Central memory CD8-positive, alpha-beta T cell (primary cell): ENCODE measurements at regions not wholly inside any gene's neighbourhood (a gene's known extent, or its start where the extent isn't known, plus 50 kb on each side); places are given as distances from the start of the nearest gene placed in this dataset.

Experiments
- ATAC-seq: fragments of 150-1000 bp; cut with Tn5 transposase; replicated peaks from 2 replicates; pipeline ENCODE4 v1.10.0; 2022; ENCODE audit warnings: mild to moderate bottlenecking, moderate FRiP score, moderate number of reproducible peaks; ENCODE audit not compliant: poor library complexity, severe bottlenecking; ENCODE audit errors: extremely low read depth
- DNase-seq, 2 donors: peaks; one replicate each; pipeline ENCODE4 v3.0.0; 2021; ENCODE audit warnings: low spot score in 2 of 2
- H3K27ac Mint-ChIP-seq: one replicate; pipeline ENCODE4 v1.8.0; 2022; ENCODE audit warnings: low read depth, mild to moderate bottlenecking, moderate library complexity, mixed read lengths
- H3K27me3 Mint-ChIP-seq: one replicate; pipeline ENCODE4 v1.8.0; 2022; ENCODE audit warnings: mixed read lengths
- H3K36me3 Mint-ChIP-seq: one replicate; pipeline ENCODE4 v1.8.0; 2022; ENCODE audit warnings: mild to moderate bottlenecking, moderate library complexity, mixed read lengths; ENCODE audit not compliant: insufficient read depth
- H3K4me1 Mint-ChIP-seq: one replicate; pipeline ENCODE4 v1.8.0; 2022; ENCODE audit warnings: mixed read lengths
- H3K4me3 Mint-ChIP-seq: one replicate; pipeline ENCODE4 v1.8.0; 2022; ENCODE audit warnings: mild to moderate bottlenecking, moderate library complexity, mixed read lengths
- H3K9me3 Mint-ChIP-seq: one replicate; pipeline ENCODE4 v1.8.0; 2022; ENCODE audit warnings: mixed read lengths

GRCh38 chr11:19646308-19646707 is 66.3 kb upstream of the NAV2 start:
- no peak for ATAC-seq
- Mint-ChIP-seq H3K4me1 (no peaks in the 10 kb centered on the region), H3K9me3 (no peaks in the 10 kb centered on the region), H3K36me3 (no peaks in the 10 kb centered on the region), H3K4me3 (no peak overlapping the region), H3K27ac (no peak overlapping the region), H3K27me3 (peaks cover 53% of the 10 kb centered on the region)
- no peak for DNase-seq

- Mint-ChIP-seq H3K27me3 (peaks cover 35% of the 10 kb centered on the region), H3K4me3 (no peak overlapping the region), H3K27ac (no peak overlapping the region), H3K36me3 (no peaks in the 10 kb centered on the region), H3K9me3 (no peaks in the 10 kb centered on the region), H3K4me1 (no peaks in the 10 kb centered on the region)
- ATAC-seq (no peak), DNase-seq (no peak)
Observed at GRCh38 chr11:19644316-19644715, 68.3 kb upstream of the NAV2 start.

GRCh38 chr11:19642185-19643158 is 70.2 kb upstream of the NAV2 start:
- H3K9me3 Mint-ChIP-seq, result no peaks in the 10 kb centered on the region
- no peak for DNase-seq
- no peak for ATAC-seq
- H3K4me3 Mint-ChIP-seq, result no peak overlapping the region
- H3K27me3 Mint-ChIP-seq, result peaks cover 33% of the 10 kb centered on the region
- H3K4me1 Mint-ChIP-seq, result no peaks in the 10 kb centered on the region
- no peak overlapping the region for H3K27ac Mint-ChIP-seq
- H3K36me3 Mint-ChIP-seq, result no peaks in the 10 kb centered on the region

GRCh38 chr11:19639603-19640105 is 73.0 kb upstream of the NAV2 start:
- no peak for DNase-seq

GRCh38 chr11:19635332-19635731 is 77.3 kb upstream of the NAV2 start:
- no peaks in the 10 kb centered on the region for H3K9me3 Mint-ChIP-seq
- no peaks in the 10 kb centered on the region for H3K36me3 Mint-ChIP-seq
- H3K27me3 Mint-ChIP-seq, result peaks cover 2% of the 10 kb centered on the region
- no peaks in the 10 kb centered on the region for H3K4me1 Mint-ChIP-seq
- no peak for ATAC-seq
- no peak for DNase-seq
- no peak overlapping the region for H3K4me3 Mint-ChIP-seq
- no peak overlapping the region for H3K27ac Mint-ChIP-seq

More at GRCh38 chr11:19639603-19640105, 73.0 kb upstream of the NAV2 start:
- Mint-ChIP-seq H3K9me3 (no peaks in the 10 kb centered on the region), H3K27me3 (peaks cover 15% of the 10 kb centered on the region), H3K4me3 (no peak overlapping the region), H3K36me3 (no peaks in the 10 kb centered on the region), H3K27ac (no peak overlapping the region), H3K4me1 (no peaks in the 10 kb centered on the region)
- no peak for ATAC-seq

GRCh38 chr11:19633276-19633675 is 79.4 kb upstream of the NAV2 start:
- Mint-ChIP-seq H3K9me3 (no peaks in the 10 kb centered on the region), H3K4me3 (no peak overlapping the region), H3K27me3 (peaks cover 22% of the 10 kb centered on the region), H3K36me3 (no peaks in the 10 kb centered on the region), H3K27ac (no peak overlapping the region), H3K4me1 (no peaks in the 10 kb centered on the region)
- ATAC-seq (no peak), DNase-seq (no peak)

- H3K36me3 Mint-ChIP-seq, result no peaks in the 10 kb centered on the region
- no peaks in the 10 kb centered on the region for H3K4me1 Mint-ChIP-seq
- no peak overlapping the region for H3K4me3 Mint-ChIP-seq
- peaks cover 31% of the 10 kb centered on the region for H3K27me3 Mint-ChIP-seq
- DNase-seq, result no peak
- ATAC-seq, result no peak
- H3K27ac Mint-ChIP-seq, result no peak overlapping the region
- H3K9me3 Mint-ChIP-seq, result no peaks in the 10 kb centered on the region
Observed at GRCh38 chr11:19632499-19632834, 80.2 kb upstream of the NAV2 start.

- no peak for DNase-seq
- Mint-ChIP-seq H3K27me3 (peaks cover 33% of the 10 kb centered on the region), H3K27ac (no peak overlapping the region), H3K4me1 (no peaks in the 10 kb centered on the region), H3K4me3 (no peak overlapping the region), H3K36me3 (no peaks in the 10 kb centered on the region), H3K9me3 (no peaks in the 10 kb centered on the region)
- no peak for ATAC-seq
Observed at GRCh38 chr11:19631712-19632498, 80.7 kb upstream of the NAV2 start.

GRCh38 chr11:19628018-19628417 is 84.6 kb upstream of the NAV2 start:
- DNase-seq (no peak), ATAC-seq (no peak)
- Mint-ChIP-seq H3K27ac (no peak overlapping the region), H3K9me3 (no peaks in the 10 kb centered on the region), H3K4me3 (no peak overlapping the region), H3K27me3 (peaks cover 64% of the 10 kb centered on the region), H3K36me3 (no peaks in the 10 kb centered on the region), H3K4me1 (no peaks in the 10 kb centered on the region)

GRCh38 chr11:19627566-19627965 is 85.1 kb upstream of the NAV2 start:
- Mint-ChIP-seq H3K4me3 (no peak overlapping the region), H3K36me3 (no peaks in the 10 kb centered on the region), H3K27me3 (peaks cover 65% of the 10 kb centered on the region), H3K27ac (no peak overlapping the region), H3K9me3 (no peaks in the 10 kb centered on the region), H3K4me1 (no peaks in the 10 kb centered on the region)
- ATAC-seq (no peak), DNase-seq (no peak)

GRCh38 chr11:19625438-19625837 is 87.2 kb upstream of the NAV2 start:
- no peak for ATAC-seq
- Mint-ChIP-seq H3K4me1 (no peaks in the 10 kb centered on the region), H3K36me3 (no peaks in the 10 kb centered on the region), H3K4me3 (no peak overlapping the region), H3K27me3 (peaks cover 80% of the 10 kb centered on the region), H3K9me3 (no peaks in the 10 kb centered on the region), H3K27ac (no peak overlapping the region)
- DNase-seq, result no peak

- Mint-ChIP-seq H3K9me3 (no peaks in the 10 kb centered on the region), H3K27me3 (peaks cover 18% of the 10 kb centered on the region), H3K27ac (no peak overlapping the region), H3K4me3 (no peak overlapping the region), H3K36me3 (no peaks in the 10 kb centered on the region), H3K4me1 (no peaks in the 10 kb centered on the region)
- DNase-seq, result no peak
- no peak for ATAC-seq
Observed at GRCh38 chr11:19617696-19618523, 94.7 kb upstream of the NAV2 start.
